T-helper 1 cell treated with Interleukin-12 subunit alpha and Interleukin-12 subunit beta and Interleukin-4 antibody, amounts not matched to agents 30 ng/mL and 1 ng/mL, for 36 hours (primary cell): ENCODE measurements at regions not wholly inside any gene's neighbourhood (a gene's known extent, or its start where the extent isn't known, plus 50 kb on each side); places are given as distances from the start of the nearest gene placed in this dataset.

ENCODE experiments used
- intact Hi-C: fragments of 100-400 bp; cut with micrococcal nuclease; formaldehyde crosslinking; loops from one replicate; pipeline ENCODE4 v1.15.1; 2024

DNA sequence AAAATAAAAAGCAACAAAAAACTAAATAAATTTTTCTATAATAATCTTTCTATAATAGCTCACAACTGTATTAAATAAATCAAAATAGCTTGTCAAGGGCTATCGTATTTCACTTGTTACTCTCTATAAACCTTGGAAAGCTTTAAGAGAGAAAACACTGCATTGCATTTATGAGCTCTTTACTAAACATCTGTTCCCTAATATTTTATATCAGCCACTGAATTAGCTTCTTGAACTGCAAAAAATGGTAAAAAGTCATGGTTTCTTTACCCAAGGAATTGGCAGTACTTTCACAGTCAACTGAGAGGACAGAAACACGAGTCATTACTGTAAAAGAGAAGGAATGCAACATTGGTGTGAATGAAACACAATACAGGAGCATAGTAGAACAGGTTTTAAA, 671.2 kb downstream of the PCDH18 start:
- intact Hi-C loops: no loop called here

DNA sequence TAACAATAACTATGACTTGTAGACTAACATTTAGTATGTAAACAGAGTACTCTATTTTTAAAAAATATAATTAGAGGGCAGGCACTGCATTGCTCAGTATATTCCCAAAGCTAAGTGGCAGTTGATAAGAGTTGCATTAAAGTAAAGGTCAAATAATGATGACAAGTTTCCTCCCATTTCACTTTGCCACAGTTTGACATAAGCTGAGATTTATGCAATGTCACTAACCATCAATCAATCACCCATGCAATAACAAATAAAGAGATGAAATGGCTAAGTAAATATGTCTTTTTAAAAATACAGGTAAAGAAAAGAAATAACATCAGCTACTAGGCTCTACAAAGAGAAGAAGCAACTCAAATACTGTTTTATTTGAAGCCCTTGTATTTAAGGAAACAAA, 673.4 kb downstream of the PCDH18 start:
- intact Hi-C loops: no loop called here

DNA sequence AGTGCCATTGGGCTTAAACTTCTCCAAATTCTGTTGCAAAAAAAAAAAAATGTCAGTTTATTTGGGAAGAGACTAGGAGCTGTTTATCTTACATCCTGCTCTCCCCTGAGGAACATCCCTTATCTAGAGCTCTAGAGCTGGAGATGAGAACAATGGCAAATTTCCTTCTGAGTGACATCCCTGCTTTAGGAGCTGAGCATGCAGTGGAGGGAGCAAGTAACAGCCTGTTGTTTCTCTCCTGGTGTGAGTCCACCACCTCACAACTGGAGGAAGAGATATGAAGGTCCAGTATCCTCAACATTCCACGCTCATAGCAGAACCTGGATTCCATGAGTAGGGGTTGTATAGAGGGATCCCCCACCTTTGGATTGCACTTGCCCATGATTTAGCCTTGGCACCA, 676.4 kb downstream of the PCDH18 start:
- intact Hi-C loops: no loop called here

DNA sequence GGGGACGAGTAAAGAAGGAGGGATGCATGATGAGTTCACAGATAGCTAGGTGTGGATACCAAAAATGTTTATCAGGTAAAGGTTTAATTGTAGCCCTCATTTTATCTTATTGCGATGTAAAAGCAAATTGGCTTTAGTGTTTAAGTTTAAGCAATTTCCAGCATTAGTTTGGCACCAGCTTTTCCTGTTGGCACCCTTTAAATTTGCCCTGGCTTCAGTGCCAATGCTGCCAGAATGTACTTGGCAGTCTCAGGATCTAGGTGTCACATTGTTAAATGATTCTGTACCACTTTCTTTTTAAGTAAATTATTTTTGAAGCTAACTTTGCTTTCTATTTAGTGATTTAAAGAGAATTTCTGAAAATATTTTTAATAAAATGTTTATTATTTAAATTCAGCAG, 681.8 kb downstream of the PCDH18 start:
- intact Hi-C loops: no loop called here

DNA sequence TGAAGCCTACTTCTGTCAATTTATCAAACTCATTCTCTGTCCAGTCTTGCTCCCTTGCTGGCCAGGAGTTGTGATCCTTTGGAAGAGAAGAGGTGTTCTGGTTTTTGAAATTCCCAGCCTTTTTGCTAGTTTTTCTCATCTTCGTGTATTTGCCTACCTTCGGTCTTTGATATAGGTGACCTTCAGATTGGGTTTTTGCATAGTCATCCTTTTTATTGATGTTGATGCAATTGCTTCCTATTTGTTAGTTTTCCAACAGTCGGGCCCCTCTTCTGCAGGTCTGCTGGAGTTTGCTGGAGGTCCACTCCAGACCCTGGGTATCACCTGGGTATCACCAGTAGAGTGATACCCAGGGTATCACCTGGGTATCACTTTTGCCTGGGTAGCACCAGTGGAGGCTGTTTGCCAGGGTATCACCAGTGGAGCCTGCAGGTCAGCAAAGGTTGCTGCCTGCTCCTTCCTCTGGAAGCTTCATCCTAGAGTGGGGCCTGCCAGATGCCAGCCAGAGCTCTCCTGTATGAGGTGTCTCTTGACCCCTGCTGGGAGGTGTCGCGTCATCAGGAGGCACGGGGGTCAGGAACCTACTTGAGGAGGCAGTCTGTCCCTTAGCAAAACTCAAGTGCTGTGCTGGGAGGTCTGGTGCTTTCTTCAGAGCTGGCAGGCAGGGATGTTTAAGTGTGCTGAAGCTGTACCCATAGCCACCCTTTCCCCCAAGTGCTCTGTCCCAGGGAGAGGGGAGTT, 684.2 kb downstream of the PCDH18 start:
- intact Hi-C loops: no loop called here

DNA sequence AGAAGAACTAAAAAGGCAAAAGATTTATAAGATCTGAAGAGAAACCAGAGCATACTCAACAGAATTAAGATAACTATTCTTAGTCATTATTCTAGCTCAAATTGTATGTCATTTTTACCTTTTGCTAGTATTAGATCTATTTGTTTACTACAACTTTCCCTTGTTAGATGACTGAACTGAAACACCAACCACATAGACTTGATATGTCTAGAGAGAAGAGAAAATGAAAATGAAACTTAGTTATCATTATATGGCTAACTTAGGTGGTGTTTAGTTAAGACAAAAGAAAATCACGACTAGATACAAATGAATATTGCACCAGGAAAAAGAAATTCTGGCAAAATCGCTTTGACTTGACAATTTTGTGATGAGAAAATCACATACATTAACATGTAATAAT, 690.8 kb downstream of the PCDH18 start:
- intact Hi-C loops: no loop called here

DNA sequence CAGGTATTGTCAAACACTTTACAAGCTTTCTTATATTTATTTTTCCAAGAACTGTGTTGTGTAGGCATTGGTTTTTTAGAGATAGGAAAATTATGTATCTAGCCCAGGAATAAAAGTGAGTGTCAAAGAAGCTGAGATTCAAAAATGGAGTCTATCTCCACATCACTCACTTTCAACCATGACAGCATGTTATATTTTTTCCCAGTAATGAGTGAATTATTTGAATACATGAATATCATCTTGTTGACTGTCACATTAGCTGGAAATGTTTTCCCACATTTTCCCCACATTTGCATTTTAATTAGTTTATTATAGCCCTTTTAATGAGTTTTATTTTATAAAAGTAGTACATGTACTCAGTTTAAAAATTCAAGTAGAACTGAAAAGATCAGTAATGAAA, 693.7 kb downstream of the PCDH18 start:
- intact Hi-C loops: no loop called here

DNA sequence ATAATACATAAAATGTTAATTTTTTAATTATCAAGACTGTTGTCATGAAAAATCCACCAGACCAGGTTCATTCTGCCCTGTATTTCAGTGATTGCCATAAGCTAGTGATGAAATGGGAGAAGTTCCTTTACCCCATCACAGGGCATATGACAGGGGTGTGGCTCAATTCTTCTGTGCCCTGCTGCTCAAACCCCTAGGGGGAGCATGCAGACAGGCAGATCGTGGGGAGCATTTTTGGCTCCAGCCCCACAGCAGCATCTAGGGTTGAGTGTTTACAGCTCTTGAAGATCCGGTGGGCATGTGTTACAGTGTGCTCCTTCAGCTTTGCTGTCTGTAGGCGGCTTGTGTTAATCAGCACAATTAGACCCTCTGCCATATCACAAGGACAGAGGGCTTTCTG, 700.7 kb downstream of the PCDH18 start:
- intact Hi-C loops: no loop called here

DNA sequence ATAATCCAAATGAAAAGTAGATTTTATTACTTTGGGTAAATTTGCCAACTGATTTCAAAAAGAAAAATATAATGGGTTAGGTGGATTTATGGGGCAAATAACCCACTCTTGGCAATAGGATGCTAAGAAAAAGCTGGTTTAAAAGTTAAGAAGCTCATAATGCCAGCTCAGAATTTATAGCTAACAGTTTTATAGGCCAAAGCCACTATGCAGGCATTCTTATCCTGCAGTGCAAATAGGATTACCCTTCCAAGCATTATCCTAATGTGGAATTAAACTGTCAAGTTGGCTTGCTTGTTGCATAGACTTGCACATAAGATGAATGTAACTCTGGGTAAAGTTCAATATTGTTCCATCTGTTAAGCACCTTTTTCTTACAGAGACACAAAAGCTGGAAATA, 703.0 kb downstream of the PCDH18 start:
- intact Hi-C loops: no loop called here

DNA sequence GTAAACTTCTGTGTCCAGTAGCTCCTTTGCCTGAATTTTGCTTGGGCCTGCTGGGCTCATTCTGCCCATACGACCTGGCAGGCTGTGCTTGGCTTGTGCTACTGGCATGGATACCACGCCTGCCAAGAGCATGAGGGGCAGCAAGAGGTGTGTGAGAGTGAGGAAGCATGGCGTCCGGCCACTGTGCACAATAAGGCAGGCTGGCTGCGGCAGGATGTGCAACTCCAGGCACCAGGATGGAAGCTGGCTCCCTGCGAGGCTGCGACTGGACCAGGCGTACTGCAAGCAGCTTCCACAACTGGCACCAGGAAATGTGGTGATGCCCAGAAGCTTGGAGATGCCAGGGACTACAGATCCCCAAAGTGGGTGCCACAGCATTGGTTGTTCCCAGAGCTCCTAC, 709.3 kb downstream of the PCDH18 start:
- intact Hi-C loops: no loop called here

DNA sequence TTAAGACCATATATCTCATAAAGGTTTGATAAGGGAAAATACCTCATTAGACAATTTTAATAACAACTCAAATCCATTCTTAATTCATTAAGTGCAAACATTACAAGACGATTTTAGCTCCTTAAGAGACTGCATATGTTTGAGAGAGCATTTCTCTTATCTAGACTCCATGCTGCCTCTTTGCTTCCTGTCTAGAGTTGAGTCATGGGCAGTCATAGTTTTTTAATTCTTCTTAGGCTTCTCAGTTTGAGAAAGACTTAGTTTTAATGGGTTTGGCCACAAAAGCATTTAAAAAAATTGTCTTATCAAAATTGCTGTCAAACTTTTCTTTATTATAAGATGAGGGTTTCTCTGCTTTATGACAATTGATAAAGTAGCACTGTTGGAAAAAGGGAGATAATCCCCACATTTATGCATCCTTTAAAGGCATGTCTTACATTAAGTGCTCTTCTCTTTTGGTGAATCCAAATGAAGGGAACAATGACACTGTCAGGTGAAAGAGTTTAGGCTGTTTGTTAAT, 713.4 kb downstream of the PCDH18 start:
- intact Hi-C loops: no loop called here

DNA sequence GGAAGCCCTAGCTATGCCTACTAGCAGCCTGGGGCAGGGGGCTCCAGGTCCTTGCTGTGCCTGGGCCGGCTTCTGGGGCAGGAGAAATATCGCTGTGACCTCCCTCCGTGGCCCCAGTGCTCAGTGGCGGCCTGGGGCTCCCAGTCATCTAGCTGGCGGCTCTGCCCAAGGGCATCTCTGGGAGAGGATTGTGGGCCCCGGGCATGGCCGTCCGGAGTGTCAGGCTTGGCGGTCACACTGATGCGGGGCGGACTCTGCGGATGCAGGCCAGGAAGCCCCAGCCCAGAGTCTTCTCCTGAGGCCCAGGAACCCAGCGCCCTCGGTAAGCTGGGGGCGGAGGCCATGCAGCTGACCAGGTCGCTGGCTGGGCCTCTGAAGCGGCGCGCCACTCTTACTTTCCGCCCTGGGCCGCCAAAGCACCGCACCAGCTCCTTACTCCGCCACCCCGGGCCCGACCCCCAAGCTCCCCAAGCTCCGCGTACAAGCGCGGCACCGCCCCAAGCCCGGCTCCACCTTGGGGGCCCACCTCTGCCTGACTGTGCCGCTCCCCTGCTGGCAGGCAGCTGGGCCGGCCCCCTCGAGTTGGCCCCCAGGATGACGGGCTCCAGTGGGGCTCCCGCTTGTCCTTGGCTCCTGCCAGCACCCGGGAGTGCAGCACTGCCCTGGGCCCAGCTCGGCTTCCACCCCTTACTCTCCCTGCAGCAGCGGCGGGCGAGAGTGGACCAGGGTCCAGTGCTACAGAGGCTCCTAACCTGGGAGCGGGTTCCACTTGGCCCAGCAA, 720.0 kb downstream of the PCDH18 start:
- intact Hi-C loops: no loop called here

DNA sequence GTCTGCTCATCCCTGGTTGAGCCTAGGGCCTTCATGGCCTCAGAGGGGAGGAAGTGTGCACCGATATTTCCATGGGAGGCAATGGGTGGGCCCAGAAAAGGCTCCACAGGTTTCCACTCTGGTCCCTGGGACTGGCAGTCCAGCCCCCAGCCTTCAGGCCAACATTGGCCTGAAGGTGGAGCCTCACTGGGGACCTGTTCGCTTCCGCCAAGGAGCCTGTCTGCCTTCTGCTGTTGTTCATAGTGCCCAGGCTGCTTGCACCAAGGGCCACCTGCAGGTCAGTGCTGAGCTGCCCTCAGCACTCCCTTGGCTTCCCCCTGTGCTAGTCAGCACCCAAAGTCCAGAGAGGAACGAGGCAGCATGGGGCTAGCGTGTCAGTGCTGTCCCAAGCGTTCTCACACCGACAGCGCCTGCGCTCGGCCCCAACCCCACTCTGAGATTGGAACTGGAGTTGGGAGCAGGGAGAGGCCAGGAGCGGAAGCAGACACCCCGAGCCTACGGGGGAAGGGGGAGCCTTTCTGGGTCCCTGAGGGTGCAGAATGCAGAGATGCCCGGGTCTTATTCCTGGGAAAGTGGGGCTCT, 720.7 kb downstream of the PCDH18 start:
- intact Hi-C loops: no loop called here

DNA sequence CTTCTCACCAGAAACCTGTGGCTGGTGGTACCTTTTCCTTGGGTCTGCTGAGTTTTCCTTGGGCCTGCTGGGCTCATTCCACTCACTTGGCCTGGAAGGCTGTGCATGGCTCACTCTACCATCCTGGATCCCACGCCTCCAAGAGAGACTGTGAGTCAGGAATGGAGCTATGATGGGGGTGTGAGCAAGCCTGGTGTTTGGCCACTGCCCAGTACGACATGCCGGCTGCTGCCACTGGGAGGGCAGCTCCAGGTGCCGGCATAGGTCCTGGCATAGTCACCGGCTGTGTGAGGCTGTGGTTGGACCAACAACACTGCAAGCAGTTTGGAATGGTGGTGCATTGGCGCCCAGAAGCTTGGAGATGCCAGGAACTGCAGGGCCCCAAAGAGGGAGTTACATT, 721.7 kb downstream of the PCDH18 start:
- intact Hi-C loops: no loop called here

DNA sequence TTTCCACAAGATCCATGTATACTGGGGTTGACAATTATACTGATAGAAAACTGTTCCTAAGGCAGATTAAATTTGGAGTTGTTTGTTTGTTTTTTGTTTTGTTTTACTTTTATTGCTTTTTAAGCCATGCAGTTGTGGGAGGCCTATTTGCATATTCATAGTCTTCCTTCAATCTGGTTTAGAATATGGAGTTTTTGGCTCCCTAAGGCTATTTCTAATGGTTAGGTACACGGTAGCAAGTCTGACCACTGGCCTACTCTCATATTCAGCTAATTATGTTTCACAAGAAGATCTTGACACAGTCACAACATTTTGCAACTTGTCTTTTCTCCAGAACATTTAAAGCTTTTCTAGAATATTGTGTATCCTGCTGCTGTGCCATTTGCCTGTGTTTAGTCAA, 725.5 kb downstream of the PCDH18 start:
- intact Hi-C loops: no loop called here

DNA sequence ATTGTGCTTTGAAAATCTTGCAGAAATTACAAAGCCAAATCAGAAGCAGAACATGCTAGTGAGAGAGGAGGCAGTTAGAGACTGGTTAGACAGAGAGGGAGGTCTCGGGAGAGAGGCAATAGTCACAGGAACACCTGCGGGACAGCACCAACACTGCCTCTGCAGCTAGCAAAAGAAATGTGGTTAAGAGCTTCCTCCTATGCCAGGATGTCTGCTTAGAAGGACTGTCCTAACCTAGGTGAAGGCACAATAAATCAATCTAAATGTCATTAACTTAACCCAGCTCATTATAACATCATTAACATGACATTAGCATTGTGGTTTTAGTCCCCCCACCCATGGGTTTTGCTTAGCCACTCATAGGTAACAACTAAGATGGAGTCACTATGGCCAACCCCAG, 726.7 kb downstream of the PCDH18 start:
- intact Hi-C loops: no loop called here

DNA sequence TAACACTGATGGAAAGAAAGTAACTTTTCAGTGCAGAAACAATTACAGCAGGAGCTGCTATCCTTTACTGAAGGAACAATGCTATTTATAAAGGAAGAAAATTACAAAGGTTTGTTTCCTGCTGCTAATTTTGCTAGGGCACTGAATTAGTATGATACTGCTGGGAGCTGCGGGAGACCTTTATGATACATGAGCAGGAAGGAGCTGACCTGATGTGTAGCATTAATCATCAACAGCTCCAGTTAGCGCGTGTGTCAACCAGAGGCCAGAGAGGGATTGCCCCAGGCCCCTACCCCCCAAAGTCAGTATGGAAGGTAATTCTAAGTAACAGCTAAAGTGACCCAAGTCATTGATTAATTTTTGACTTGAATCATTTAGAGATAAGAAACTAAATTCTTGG, 728.9 kb downstream of the PCDH18 start:
- intact Hi-C loops: no loop called here

DNA sequence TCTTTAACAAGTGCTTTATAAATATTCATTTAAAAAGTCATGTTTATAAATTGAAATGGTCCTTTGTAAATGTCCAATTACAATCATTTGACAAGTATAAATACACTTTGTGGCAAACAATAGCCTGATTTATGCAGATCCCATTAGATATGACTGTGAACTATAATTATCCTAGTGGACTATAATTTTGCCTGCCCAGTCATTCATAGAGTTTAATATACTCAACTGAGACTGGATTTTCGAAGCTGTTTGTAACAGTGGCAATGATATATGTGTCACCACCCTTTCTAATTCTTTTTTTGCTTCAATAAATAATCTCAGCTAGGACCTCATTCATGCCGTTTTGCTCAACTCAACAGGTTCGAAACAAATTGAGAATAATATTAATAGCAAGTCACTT, 732.0 kb downstream of the PCDH18 start:
- intact Hi-C loops: no loop called here

DNA sequence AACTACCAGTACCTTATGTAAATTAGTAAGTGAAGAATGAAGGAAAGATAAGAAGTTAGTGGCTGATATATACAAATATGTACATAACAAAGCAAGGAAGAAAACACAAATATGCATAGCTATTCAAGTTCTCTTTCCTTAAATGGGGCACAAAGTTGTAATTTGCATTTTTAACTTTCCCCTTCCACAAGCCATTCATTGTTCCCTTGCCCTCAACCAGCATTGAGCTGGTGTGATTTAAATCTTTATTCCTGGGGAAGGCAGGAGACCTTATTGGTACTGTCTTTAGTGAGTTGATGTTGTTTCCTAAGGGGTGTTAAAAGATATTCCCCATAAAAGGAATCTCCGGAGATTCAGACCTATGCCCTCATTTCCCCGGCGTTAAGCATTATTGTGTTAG, 735.3 kb downstream of the PCDH18 start:
- intact Hi-C loops: no loop called here

DNA sequence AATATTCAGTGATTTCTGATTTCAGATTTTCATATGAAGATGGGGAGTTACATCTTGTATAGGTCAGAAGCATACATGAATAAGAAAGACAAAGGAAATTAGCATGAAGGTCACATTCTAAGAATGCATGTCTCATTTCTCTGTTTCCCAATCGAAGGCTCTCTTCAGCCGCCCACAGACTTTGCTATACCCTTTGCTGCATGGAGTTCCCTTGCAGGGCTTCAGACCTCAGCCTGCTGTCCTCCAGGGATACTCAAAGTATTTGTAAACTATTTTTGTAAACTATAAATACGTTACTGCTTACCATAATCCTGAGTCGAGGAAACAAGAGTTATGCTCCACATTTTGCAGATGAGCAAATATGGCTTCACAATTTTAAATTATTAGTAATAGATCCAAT, 738.4 kb downstream of the PCDH18 start:
- intact Hi-C loops: no loop called here

DNA sequence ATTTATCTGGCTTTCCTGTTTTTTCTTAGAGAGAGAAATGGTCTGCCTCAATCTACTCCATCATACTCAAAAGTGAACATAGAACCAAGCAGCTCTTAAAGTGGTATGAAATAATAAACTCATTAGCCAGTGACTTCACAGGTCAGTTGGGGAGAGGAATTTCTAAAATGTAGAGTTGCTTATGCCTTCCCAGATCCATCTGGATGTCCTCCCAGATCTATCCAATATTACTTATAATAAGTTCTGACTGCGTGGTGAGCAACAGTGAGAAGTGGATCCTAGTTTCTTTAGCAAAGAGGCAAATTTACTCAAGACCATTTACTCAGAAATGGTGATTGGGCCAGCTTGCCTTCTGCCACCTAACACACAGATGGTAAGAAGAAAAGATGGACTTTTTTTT, 748.0 kb downstream of the PCDH18 start:
- intact Hi-C loops: no loop called here

DNA sequence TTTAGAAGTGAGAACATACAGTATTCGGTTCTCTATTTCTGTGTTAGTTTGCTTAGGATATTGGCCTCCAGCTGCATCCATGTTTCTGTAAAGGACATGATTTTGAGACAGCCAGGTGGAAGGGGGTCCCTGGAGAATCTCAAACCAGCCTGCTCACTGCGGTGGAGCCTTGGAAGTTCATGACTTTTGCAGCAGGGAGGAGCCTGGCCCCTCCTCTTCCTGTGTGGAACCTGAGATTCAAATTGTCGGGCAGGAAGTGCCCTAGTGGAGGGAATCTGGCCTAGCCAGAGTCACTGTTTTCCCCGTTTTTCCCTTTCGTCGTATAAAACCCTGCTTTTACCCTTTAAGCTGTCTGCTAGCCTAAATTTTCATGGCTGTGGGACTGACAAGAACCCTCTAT, 762.6 kb downstream of the PCDH18 start:
- intact Hi-C loops: no loop called here

DNA sequence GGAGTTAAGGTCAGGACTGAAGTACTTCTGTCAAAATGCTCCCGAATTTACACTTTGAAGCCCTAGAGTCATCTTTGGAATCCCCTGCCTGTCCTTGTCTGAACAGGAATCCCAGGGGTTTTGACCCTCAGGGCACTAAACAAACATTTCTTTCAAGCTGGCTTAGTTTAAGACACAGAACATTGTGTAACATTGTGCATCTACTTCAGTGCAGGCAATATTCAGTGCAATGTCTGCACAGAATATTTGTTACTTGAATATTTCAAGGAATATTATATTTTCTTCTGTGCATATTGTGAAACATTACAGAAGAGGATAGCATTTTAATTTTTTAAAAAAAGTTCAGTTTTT, 763.4 kb downstream of the PCDH18 start:
- intact Hi-C loops: no loop called here
